ENCODE measurements at regions not wholly inside any gene's neighbourhood (a gene's known extent, or its start where the extent isn't known, plus 50 kb on each side); places are given as distances from the start of the nearest gene placed in this dataset.

- H3K4me3 Mint-ChIP-seq (ENCODE audit: unreplicated experiment): no peak overlapping the region
- no peaks in the 10 kb centered on the region for H3K9me3 Mint-ChIP-seq (ENCODE audit: low read depth)
- no peaks in the 10 kb centered on the region for H3K27me3 Mint-ChIP-seq (ENCODE audit: low read depth)
- TF ChIP-seq, protein P1, sequence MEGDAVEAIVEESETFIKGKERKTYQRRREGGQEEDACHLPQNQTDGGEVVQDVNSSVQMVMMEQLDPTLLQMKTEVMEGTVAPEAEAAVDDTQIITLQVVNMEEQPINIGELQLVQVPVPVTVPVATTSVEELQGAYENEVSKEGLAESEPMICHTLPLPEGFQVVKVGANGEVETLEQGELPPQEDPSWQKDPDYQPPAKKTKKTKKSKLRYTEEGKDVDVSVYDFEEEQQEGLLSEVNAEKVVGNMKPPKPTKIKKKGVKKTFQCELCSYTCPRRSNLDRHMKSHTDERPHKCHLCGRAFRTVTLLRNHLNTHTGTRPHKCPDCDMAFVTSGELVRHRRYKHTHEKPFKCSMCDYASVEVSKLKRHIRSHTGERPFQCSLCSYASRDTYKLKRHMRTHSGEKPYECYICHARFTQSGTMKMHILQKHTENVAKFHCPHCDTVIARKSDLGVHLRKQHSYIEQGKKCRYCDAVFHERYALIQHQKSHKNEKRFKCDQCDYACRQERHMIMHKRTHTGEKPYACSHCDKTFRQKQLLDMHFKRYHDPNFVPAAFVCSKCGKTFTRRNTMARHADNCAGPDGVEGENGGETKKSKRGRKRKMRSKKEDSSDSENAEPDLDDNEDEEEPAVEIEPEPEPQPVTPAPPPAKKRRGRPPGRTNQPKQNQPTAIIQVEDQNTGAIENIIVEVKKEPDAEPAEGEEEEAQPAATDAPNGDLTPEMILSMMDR (IDR thresholded peaks at IDR 0.05): no peak
- H3K36me3 Mint-ChIP-seq (ENCODE audit: low read depth): no peaks in the 10 kb centered on the region
- no peak for DNase-seq (ENCODE audit: low spot score)
- peaks cover 55% of the 10 kb centered on the region for H3K4me1 Mint-ChIP-seq (ENCODE audit: low read depth)
- no peak overlapping the region for H3K27ac Mint-ChIP-seq (ENCODE audit: unreplicated experiment)
These were observed 980.3 kb upstream of the CDH2 start for GRCh38 chr18:29157057-29157780.

DNA sequence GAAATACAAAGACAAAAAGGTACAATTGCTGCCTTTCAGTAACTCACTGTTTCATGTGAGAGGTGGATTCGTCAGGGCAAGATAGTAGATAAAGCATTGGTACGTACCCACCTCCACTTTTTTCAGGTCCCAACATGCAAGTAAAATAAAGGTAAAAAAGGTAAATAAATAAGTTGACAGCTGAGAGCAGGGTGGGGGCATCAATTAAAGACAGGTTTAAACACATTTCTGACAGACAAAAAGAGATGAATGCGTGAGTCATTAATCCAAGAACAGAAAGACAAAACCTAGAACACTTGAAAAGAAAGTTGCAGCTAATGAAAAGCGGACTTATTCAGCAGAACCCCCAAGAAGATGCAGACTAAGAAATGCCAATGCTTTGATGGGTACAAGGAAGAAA is 979.6 kb upstream of the CDH2 start:
- Mint-ChIP-seq H3K27me3 (ENCODE audit: low read depth) (no peaks in the 10 kb centered on the region), H3K9me3 (ENCODE audit: low read depth) (no peaks in the 10 kb centered on the region), H3K4me3 (ENCODE audit: unreplicated experiment) (no peak overlapping the region), H3K4me1 (ENCODE audit: low read depth) (peaks cover 51% of the 10 kb centered on the region), H3K27ac (ENCODE audit: unreplicated experiment) (no peak overlapping the region), H3K36me3 (ENCODE audit: low read depth) (no peaks in the 10 kb centered on the region)
- TF ChIP-seq, protein P1 (IDR thresholded peaks at IDR 0.05): no peak
- DNase-seq (ENCODE audit: low spot score): no peak

DNA sequence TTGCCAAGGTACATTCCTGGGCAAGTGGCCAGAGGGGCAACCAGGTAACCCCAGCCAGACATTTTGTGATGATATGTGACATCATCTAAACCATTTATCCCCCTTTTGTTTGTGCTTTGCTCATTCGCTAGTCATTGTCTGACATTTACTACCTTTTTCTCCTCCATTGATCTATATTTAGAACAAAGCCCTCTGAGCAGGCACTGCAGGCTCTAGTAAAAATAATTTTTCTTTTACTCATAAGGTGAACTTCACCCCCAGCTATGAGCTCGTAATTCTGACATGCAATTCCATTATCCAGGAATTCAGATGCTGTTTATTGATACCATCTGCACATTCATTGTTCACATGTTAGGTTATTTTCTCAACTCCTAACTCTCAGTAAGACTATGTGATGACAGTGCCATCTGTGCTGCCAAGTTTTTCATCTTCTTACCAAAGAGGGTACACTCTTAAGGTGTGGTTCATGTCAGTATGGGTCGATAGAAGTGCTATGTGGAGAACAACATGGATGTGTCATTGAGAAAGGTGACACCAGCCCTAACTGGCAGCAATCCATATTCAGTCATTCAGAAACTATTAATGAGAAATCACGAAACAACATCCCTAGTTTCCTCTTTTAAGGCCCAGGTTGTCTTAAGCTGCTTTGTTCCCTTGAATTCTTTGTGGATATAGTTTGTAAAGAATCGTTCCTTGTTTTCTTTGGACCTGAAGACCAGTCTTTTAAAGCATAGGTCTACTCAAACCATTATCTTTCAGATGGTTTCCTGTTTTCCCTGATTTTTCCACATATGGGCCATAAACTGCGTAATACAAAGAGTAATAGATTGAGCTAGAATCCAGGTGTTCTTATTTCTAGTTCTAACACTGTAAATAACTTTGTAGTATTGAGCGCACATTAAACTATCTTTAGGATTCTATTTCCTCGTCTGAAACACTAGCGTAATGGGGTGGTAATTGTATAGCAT is 978.1 kb upstream of the CDH2 start:
- peaks cover 45% of the 10 kb centered on the region for H3K4me1 Mint-ChIP-seq (ENCODE audit: low read depth)
- DNase-seq (ENCODE audit: low spot score): no peak
- no peaks in the 10 kb centered on the region for H3K9me3 Mint-ChIP-seq (ENCODE audit: low read depth)
- TF ChIP-seq, protein P1 (IDR thresholded peaks at IDR 0.05): no peak
- H3K27me3 Mint-ChIP-seq (ENCODE audit: low read depth): no peaks in the 10 kb centered on the region
- peak overlapping the region; percentile 78 for H3K27ac Mint-ChIP-seq (ENCODE audit: unreplicated experiment)
- H3K36me3 Mint-ChIP-seq (ENCODE audit: low read depth): no peaks in the 10 kb centered on the region
- H3K4me3 Mint-ChIP-seq (ENCODE audit: unreplicated experiment): no peak overlapping the region

- H3K27me3 Mint-ChIP-seq (ENCODE audit: low read depth): no peaks in the 10 kb centered on the region
- no peak for DNase-seq (ENCODE audit: low spot score)
- H3K27ac Mint-ChIP-seq (ENCODE audit: unreplicated experiment): peak overlapping the region; percentile 78
- TF ChIP-seq, protein P1 (IDR thresholded peaks at IDR 0.05): no peak
- no peaks in the 10 kb centered on the region for H3K9me3 Mint-ChIP-seq (ENCODE audit: low read depth)
- no peaks in the 10 kb centered on the region for H3K36me3 Mint-ChIP-seq (ENCODE audit: low read depth)
- peaks cover 45% of the 10 kb centered on the region for H3K4me1 Mint-ChIP-seq (ENCODE audit: low read depth)
- H3K4me3 Mint-ChIP-seq (ENCODE audit: unreplicated experiment): no peak overlapping the region
These were observed 977.3 kb upstream of the CDH2 start for GRCh38 chr18:29154196-29154757.

GRCh38 chr18:29153091-29153490 is 976.2 kb upstream of the CDH2 start:
- Mint-ChIP-seq H3K9me3 (ENCODE audit: low read depth) (no peaks in the 10 kb centered on the region), H3K4me1 (ENCODE audit: low read depth) (peaks cover 45% of the 10 kb centered on the region), H3K4me3 (ENCODE audit: unreplicated experiment) (no peak overlapping the region), H3K27ac (ENCODE audit: unreplicated experiment) (no peak overlapping the region), H3K36me3 (ENCODE audit: low read depth) (no peaks in the 10 kb centered on the region), H3K27me3 (ENCODE audit: low read depth) (no peaks in the 10 kb centered on the region)
- TF ChIP-seq, protein P1 (IDR thresholded peaks at IDR 0.05): no peak
- DNase-seq (ENCODE audit: low spot score): no peak
